Neuron (in vitro differentiated cells): ENCODE measurements at regions not wholly inside any gene's neighbourhood (a gene's known extent, or its start where the extent isn't known, plus 50 kb on each side); places are given as distances from the start of the nearest gene placed in this dataset.

Experiments used
- H2AFZ ChIP-seq: one replicate; pipeline ENCODE4 v1.6.1; 2013; ENCODE audit warnings: low read depth, mild to moderate bottlenecking, inconsistent platforms, low read length, moderate library complexity
- H3K27me3 ChIP-seq: one replicate; pipeline ENCODE4 v1.6.1; 2013; ENCODE audit warnings: low read length; ENCODE audit not compliant: insufficient read depth
- H3K36me3 ChIP-seq: one replicate; pipeline ENCODE4 v1.6.1; 2013; ENCODE audit warnings: low read length; ENCODE audit not compliant: insufficient read depth
- H3K4me1 ChIP-seq: one replicate; pipeline ENCODE4 v1.6.1; 2013; ENCODE audit warnings: low read length; ENCODE audit not compliant: insufficient read depth
- H3K4me3 ChIP-seq: 2 replicates; pipeline ENCODE4 v1.5.1; 2013; ENCODE audit warnings: mild to moderate bottlenecking, low read length, moderate library complexity
- H3K9me3 ChIP-seq: one replicate; pipeline ENCODE4 v1.6.1; 2013; ENCODE audit warnings: low read length

- Histone ChIP-seq H3K4me3 (no peak overlapping the region), H3K36me3 (no peaks in the 10 kb centered on the region), H3K9me3 (no peaks in the 10 kb centered on the region), H2AFZ (no peak overlapping the region), H3K4me1 (no peaks in the 10 kb centered on the region), H3K27me3 (no peaks in the 10 kb centered on the region)
Measured at GRCh38 chrX:9320940-9321339, 143.9 kb upstream of the TBL1X start.

GRCh38 chrX:9324676-9325075, 140.2 kb upstream of the TBL1X start:
- H3K27me3 ChIP-seq: no peaks in the 10 kb centered on the region
- H3K36me3 ChIP-seq: no peaks in the 10 kb centered on the region
- H3K9me3 ChIP-seq: no peaks in the 10 kb centered on the region
- no peak overlapping the region for H2AFZ ChIP-seq
- no peaks in the 10 kb centered on the region for H3K4me1 ChIP-seq
- no peak overlapping the region for H3K4me3 ChIP-seq

GRCh38 chrX:9326369-9326768, 138.5 kb upstream of the TBL1X start:
- no peak overlapping the region for H2AFZ ChIP-seq
- H3K27me3 ChIP-seq: no peaks in the 10 kb centered on the region
- H3K36me3 ChIP-seq: no peaks in the 10 kb centered on the region
- H3K9me3 ChIP-seq: no peaks in the 10 kb centered on the region
- no peaks in the 10 kb centered on the region for H3K4me1 ChIP-seq
- no peak overlapping the region for H3K4me3 ChIP-seq

GRCh38 chrX:9327086-9327746, 137.6 kb upstream of the TBL1X start:
- H3K9me3 ChIP-seq: no peaks in the 10 kb centered on the region
- H3K4me1 ChIP-seq: no peaks in the 10 kb centered on the region
- no peak overlapping the region for H3K4me3 ChIP-seq
- H2AFZ ChIP-seq: no peak overlapping the region
- H3K27me3 ChIP-seq: no peaks in the 10 kb centered on the region
- no peaks in the 10 kb centered on the region for H3K36me3 ChIP-seq

GRCh38 chrX:9327747-9328145, 137.1 kb upstream of the TBL1X start:
- Histone ChIP-seq H3K27me3 (no peaks in the 10 kb centered on the region), H3K36me3 (no peaks in the 10 kb centered on the region), H3K4me1 (no peaks in the 10 kb centered on the region), H3K9me3 (no peaks in the 10 kb centered on the region), H3K4me3 (no peak overlapping the region), H2AFZ (no peak overlapping the region)

GRCh38 chrX:9329056-9329455, 135.8 kb upstream of the TBL1X start:
- no peak overlapping the region for H2AFZ ChIP-seq
- H3K4me1 ChIP-seq: no peaks in the 10 kb centered on the region
- no peaks in the 10 kb centered on the region for H3K9me3 ChIP-seq
- H3K27me3 ChIP-seq: no peaks in the 10 kb centered on the region
- H3K36me3 ChIP-seq: no peaks in the 10 kb centered on the region
- H3K4me3 ChIP-seq: no peak overlapping the region

GRCh38 chrX:9330249-9330982, 134.4 kb upstream of the TBL1X start:
- Histone ChIP-seq H3K27me3 (no peaks in the 10 kb centered on the region), H3K9me3 (no peaks in the 10 kb centered on the region), H2AFZ (no peak overlapping the region), H3K4me1 (no peaks in the 10 kb centered on the region), H3K4me3 (no peak overlapping the region), H3K36me3 (no peaks in the 10 kb centered on the region)

GRCh38 chrX:9333873-9334560, 130.8 kb upstream of the TBL1X start:
- no peak overlapping the region for H3K4me3 ChIP-seq
- no peaks in the 10 kb centered on the region for H3K9me3 ChIP-seq
- H3K4me1 ChIP-seq: peaks cover 7% of the 10 kb centered on the region
- no peaks in the 10 kb centered on the region for H3K27me3 ChIP-seq
- H2AFZ ChIP-seq: no peak overlapping the region
- H3K36me3 ChIP-seq: no peaks in the 10 kb centered on the region

GRCh38 chrX:9335251-9335650, 129.6 kb upstream of the TBL1X start:
- Histone ChIP-seq H2AFZ (no peak overlapping the region), H3K4me3 (no peak overlapping the region), H3K4me1 (peaks cover 7% of the 10 kb centered on the region)

GRCh38 chrX:9336456-9336855, 128.4 kb upstream of the TBL1X start:
- Histone ChIP-seq H3K27me3 (peaks cover 3% of the 10 kb centered on the region), H2AFZ (no peak overlapping the region), H3K36me3 (no peaks in the 10 kb centered on the region), H3K4me3 (no peak overlapping the region), H3K4me1 (peaks cover 7% of the 10 kb centered on the region), H3K9me3 (no peaks in the 10 kb centered on the region)

More at GRCh38 chrX:9335251-9335650, 129.6 kb upstream of the TBL1X start:
- Histone ChIP-seq H3K27me3 (peaks cover 3% of the 10 kb centered on the region), H3K9me3 (no peaks in the 10 kb centered on the region), H3K36me3 (no peaks in the 10 kb centered on the region)

GRCh38 chrX:9337046-9337445, 127.8 kb upstream of the TBL1X start:
- Histone ChIP-seq H2AFZ (no peak overlapping the region), H3K4me3 (no peak overlapping the region), H3K36me3 (no peaks in the 10 kb centered on the region), H3K27me3 (peaks cover 3% of the 10 kb centered on the region), H3K4me1 (peaks cover 9% of the 10 kb centered on the region), H3K9me3 (no peaks in the 10 kb centered on the region)

GRCh38 chrX:9338986-9339385, 125.9 kb upstream of the TBL1X start:
- Histone ChIP-seq H3K9me3 (no peaks in the 10 kb centered on the region), H3K36me3 (no peaks in the 10 kb centered on the region), H3K27me3 (peaks cover 3% of the 10 kb centered on the region), H2AFZ (no peak overlapping the region), H3K4me3 (no peak overlapping the region), H3K4me1 (peaks cover 14% of the 10 kb centered on the region)
